ENCODE measurements at regions not wholly inside any gene's neighbourhood (a gene's known extent, or its start where the extent isn't known, plus 50 kb on each side); places are given as distances from the start of the nearest gene placed in this dataset.

DNA sequence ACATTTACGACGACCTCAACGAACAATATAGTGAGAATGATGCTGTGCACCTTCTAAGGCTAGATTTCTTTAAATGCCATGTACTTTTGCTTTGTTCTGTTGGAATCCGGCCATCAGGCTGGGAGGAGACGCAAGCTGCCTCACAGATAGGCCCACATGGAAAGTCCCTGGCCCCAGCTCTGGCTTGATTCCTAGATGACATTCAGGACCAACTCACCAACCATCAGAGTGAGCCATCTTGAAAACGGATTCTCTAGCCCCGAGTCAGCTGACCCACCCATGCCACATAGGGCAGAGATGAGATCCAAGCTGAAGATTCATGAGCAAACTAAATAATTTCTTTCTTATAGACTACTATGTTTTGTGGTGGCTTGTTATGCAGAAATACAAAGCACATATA is 164.4 kb downstream of the ZNF281 start:
- DNase-seq = no peak

DNA sequence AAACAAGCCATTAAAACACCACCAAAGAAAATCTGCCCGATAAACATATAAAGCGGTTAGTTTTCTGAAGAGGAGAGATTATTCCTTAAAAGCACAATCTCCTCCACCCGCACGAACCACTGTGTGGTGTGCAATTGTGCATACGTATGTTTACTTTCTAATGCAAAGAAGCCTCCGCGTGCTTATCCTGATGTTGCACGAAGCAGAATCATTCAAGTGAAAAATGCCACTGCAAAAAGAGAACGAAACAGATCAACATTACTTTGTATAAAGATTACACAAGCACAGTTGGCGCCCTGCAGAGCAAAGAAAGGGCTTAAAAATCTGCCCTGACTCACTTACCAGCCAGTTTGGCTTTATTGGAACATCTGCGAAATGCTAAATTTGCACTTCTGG is 166.8 kb downstream of the ZNF281 start:
- no peak for DNase-seq

DNA sequence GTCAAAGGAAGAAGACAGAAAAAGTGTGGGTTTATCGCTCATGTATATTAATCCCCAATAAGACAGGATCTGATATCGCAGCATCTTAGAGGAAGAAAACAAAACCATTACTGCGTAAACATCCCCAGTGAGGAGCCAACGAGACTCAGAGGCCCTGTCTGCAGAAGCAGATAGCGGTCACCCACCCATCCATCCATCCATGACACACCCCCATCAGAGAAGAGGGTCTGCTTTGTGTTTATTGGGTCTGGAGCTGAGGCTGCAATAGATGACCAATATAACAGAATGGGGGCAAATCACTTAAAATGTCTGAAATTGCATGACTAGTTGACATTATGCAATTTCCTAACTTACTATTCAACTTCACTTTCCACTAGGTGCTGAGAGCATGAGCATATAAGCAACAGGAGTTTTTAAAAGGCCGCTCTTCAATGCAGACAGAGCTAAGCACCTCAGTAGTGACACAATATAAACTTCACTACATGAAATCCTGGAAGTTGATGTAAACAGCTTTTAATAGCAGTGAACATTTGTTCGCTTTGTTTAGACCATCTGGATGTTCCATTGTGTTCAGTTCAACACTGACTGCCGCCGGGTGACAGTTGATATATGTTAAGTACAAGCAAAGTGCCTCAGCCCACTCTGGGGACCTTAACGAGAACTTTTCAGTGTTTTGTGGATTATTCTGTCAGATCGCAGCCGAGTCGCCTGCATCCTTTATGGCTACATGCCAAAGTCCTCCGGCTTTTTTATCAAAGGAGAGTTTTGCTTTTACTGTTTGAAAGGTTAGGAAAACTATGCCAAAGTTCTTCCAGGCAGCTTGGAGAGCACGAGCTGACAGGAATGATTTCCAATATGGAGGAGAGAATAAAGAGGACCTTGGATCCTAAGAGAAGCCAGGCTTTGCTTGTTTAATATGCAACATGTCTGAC is 167.5 kb downstream of the ZNF281 start:
- no peak for DNase-seq

DNA sequence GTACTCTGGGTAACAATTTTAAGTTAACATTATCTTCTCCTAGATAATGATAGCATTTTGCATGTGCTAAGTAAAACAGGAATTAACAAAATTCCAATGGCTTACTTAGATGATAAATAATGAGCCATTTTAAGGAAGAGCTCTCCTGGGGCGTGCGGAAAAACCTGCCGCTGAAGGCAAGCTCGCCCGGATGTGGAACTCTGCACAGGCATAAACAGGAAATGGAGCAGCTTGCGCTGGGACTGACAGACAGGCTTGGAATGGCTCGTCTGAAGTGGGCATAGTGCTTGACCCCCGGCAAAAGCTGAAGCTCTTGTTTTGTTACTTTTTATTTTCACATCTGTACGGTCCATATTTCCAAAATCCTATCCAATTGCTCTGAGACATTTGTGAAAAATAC is 169.2 kb downstream of the ZNF281 start:
- no peak for DNase-seq

DNA sequence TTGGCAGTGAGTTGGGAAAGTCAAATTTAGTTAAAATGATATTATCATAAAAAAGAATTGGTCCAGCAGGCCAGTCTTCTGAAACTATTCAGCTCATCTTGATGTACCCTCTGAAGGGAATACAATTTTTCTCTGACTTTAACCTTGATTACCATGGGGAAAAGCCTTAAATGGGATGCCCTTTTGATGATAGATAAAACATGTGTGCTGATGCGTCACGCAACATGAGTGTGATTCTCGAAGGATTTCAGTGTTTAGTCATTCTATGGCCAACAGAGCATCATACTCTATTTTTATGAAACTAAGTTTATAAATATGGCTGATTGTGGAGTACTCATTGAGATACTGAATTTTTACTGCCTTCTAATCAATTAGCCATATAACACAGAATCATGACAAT is 171.5 kb downstream of the ZNF281 start:
- DNase-seq = no peak

DNA sequence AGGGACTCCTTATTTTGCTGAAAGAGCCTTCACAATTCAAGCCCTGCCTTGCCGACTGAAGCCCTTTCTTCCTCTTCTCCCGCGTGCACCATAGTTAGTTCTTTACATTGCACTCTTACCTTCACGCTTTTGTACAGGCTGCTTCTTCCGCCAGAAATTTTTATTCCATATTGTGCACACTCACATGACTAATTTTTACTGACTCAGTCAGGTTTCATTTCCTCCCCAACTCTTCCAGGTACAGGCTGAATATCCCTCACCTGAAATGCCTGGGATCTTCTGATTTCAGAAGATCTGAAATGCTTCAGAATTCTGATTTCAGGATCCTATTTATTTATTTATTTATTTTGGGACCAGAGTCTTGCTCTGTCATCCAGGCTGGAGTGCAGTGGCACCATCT is 172.8 kb downstream of the ZNF281 start:
- no peak for DNase-seq

DNA sequence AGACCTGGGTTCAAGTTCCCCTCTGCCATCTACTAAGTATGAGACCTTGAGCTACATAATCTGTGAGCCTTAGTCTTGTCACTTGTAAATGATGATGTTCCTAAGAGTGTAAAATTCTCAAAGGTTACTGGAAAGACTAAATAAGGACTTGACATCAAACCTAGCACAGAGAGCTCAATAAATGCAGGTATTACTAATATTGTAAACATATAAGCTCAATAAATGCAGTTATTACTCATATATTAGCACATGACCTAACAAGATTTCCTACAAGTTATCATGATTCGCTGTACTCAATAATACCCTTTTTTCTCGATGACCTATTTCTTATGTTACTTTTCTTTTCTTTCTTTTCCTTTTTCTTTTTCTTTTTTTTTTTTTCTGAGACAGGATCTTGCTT is 174.9 kb downstream of the ZNF281 start:
- DNase-seq = no peak

DNA sequence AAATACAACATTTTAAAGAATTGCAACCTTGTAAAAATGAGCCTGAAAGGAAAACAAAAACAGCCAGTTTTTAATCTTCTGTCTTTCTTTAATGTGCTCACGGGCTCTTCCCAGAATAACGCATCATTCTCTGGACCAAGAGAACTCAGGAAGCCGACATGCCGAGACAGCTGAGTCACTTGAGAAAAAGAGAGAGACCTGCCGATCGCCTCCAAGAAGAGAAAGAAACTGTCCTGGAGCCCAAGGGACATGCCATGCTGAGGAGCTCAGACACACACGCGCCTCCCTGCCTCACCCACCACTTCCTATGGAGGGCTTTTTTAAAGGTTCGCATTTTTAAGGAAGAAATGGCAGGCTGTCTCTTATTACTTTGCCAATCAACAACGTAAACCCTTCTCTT is 176.4 kb downstream of the ZNF281 start:
- no peak for DNase-seq

DNA sequence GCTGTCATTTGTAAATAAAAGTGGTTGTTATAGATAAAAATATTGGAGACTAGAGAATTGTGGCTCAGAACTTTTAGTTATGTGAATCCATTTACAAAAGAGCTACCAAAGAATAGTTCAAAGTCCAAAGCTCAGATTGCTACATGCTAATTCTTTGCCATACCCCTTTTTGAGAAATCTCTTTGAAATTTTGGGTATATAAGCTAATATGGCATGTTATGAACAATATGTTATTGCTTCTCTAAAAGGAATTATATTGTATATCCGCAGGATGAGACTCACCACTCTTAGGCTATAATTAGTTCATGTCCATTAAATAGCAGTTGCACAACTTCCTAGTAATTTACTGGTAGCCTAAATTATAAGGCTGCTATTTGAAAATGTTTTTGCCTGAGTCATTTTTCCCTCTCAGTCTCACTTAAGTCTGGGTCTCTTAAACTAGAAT is 178.0 kb downstream of the ZNF281 start:
- no peak for DNase-seq

DNA sequence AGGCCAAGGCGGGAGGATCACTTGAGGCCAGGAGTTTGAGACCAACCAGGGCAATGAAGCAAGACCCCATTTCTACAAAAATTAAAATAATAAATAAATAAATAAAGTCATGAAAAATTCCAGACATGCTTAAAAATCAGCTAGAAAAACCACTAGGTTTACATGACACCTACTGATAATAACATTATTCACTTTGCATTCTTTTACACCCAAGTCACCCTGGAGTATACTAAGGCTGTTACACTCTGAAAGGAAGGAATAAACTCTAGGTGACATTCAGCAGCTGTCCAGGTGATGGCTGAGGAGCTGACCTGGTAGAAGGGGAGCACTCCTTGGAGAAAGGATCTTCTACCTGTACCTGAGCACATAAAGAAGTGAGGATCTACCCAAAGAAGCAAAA is 179.2 kb downstream of the ZNF281 start:
- no peak for DNase-seq

DNA sequence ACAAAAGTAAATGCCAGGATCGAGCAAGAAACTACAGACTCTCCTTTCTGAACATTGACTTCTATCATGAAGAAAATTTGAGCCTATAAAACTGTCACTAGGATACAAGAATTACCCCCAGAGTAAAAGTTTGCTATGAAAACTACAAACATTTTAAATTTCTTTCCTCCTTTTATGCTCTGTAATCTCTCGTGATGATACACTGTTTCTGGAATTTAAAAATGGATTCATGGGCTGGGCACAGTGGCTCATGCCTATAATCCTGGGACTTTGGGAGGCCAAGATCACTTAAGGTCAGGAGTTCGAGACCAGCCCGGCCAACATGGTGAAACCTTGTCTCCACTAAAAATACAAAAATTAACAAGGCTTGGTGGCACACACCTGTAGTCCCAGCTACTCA is 181.3 kb downstream of the ZNF281 start:
- no peak for DNase-seq

DNA sequence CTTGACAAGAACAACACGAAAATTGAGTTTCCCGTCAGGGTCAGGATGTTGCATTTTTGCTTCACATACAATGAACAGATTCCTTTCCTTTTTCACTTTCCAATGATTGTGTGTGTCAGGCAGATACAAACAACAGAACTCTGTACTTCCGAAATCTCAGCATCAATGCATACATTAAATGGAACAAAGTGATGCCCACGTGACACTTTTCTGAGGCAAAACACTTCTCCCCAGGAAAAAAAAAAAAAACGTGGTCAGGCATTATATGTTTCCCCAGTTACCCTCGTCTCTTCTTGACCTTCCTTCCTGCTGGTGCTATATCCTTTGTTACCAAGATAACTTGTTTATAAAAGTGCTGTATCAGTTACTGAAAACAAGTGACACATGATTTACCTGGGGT is 181.8 kb downstream of the ZNF281 start:
- DNase-seq = no peak
